IPS DF 19.7 (cell line): ENCODE measurements at regions not wholly inside any gene's neighbourhood (a gene's known extent, or its start where the extent isn't known, plus 50 kb on each side); places are given as distances from the start of the nearest gene placed in this dataset.

ENCODE experiments used
- DNase-seq: peaks from one replicate; pipeline ENCODE4 v3.0.0-alpha.2; 2013; ENCODE audit warnings: low read depth, low spot score

DNA sequence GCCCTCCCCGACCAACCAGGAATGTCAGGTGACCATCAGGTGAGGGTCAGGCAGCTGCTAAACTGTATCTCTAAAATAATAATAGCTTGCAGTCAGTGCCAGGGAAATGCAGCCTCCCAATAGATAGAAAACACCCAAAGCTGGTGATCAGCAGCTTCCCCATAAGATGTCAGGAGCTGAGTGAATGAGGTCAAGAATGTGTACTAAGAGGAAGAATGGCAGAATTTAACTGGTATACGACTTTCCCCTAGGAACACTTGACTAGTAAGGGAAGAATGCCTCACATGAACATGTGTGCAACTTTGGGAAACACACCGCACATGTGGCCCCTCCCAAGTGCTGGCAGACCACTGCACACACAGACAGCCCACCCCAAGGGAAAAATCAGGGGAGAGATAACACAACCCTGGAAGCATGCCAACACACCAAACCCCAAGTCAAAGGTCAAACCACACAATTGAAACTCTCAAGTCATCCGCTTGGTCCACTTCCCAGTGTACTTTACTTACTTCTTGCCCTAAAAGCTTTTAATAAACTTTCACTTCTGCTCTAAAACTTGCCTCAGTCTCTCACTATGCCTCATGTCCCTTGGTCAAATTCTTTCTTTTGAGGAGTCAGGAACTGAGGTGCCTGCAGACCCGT, 806.5 kb downstream of the OTOL1 start:
- no peak for DNase-seq

DNA sequence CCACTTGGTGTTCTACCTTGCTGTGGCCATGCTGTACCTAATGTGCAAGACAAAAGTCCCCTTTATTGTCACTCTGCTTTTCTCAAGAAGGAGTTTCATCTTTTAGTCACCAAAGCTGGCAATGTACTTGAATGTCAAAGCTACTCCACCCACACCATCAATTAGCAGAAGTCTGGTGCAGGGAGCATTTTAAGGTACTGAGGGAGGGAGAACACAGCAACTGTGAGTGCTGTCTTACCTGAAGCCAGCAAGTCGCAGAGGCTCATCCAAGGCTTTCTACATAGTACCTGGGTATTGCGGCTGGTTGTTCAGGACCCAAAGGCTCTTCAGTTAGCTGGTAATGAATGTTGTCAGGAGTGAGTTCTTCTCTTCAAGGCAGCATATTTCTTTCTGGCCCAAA, 820.4 kb downstream of the OTOL1 start:
- no peak for DNase-seq

DNA sequence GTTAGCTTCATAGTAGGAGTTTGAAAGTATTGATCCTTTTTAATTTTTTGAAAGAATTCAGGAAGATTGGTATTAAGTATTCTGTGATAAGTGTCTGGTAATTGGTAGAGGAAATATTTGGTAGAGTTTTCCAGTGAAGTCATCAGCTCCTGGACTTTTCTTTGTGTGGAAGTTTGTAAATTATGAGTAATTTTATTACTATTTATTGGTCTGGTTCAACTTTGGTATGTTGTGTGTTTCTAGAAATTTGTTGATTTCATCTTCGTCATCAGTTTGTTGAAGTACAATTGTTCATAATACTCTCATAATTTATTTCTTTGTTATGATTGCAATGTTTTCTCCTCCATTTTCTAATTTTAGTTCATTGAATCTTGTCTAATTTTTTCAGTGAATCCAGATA, 832.0 kb downstream of the OTOL1 start:
- DNase-seq = no peak

DNA sequence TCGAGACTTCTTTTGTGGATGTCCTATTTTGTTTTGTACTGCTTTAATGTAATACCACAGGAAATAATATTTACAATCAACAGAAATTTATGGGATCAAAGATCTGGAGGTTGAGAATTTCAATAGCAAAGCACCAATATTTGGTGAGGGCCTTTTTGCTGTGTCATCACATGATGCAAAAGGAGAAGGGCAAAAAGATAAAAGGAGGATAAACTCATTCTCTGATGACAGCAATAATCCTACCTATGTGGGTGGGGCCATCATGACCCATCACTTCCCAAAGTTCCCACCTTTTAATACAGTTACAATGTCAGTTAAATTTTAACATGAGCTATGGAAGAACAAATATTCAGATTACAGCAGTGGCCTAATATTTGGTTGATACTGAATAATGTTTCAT, 832.9 kb downstream of the OTOL1 start:
- no peak for DNase-seq

DNA sequence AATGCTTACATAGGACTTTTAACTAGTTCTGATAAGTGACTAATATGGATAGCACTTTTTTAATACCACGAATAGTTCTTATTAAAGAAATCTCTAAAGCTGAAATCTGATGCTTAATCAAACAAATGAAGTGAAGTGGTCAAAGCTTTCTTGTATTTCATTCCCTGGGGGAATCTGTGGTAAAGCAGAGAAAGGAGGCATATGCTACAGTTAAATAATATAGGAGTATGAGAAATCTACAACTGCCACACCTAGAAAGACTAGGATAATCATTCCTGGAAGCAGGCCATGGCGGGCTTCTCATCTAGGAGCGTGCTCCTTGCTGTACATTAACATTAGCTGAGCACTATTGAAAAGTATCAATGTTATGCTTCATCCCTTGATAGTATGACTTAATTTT, 835.7 kb downstream of the OTOL1 start:
- DNase-seq = no peak

DNA sequence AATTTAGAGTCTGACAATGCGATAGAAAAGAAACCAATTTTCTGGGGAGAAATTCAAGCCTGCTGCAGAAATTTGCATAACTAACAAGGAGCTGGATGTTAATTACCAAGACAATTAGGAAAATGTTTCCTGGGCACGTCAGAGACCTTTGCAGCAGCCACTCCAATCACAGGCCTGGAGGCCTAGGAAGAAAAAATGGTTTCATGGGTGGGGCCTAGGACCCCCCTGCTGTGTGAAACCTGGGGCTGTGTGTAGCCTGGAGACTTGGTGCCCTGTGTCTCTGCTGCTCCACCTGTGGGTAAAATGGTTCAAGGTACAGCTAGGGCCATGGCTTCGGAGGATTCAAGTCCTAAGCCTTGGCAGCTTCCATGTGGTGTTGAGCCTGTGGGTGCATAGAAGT, 837.9 kb downstream of the OTOL1 start:
- no peak for DNase-seq

DNA sequence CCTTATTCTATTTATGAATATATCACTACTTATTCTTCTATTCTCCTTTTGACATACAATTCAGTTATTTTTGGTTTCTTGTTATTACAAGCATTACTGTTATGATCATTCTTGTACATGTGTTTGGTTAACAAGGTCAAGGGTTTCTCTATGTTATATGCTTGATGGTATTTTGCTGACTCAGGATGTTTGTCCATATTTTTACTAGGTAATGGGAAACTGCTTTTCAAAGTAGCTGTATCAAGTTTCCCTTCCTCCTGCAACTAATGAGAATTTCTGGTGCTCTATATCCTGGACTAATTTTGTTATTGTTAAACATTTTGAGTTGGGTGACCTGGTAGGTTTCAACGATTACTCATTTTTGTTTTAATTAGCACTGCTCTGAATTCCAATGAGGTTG, 841.0 kb downstream of the OTOL1 start:
- no peak for DNase-seq

DNA sequence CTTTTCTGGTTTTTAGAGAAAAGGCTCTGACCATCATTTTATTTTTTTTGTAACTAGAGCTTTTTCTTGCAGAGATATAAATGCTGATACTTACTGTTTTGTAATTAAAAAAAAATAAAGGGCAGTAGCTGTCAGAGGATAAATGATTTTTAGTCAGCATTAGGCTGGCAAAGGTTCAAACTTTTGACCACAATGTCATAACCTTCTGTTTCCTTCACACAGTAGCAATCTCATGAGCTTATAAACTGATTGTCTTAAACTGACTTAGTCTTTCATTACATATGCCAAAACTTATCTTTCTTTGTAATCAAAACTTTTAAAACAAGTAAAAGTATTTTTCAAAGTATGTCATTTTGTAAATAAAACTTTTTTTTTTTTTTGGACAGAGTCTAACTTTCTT, 841.9 kb downstream of the OTOL1 start:
- no peak for DNase-seq

DNA sequence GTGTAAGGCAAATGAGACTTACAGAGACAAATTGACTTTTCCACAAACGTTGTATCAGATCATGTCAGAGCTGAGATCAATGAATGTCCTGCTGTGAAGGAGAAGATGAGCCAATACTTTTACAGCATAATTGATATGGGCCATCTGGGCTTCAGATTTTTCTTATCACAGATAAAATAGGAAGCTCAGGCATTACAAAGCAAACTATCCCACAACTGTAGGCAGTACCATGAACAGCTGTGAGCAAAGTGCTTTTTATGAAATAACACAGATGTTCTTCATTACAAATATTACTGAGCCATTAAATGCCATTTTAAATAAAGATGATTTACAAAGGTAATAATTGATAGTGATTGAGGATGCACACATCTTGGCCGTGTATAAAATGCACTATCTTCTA, 852.3 kb downstream of the OTOL1 start:
- DNase-seq = no peak

DNA sequence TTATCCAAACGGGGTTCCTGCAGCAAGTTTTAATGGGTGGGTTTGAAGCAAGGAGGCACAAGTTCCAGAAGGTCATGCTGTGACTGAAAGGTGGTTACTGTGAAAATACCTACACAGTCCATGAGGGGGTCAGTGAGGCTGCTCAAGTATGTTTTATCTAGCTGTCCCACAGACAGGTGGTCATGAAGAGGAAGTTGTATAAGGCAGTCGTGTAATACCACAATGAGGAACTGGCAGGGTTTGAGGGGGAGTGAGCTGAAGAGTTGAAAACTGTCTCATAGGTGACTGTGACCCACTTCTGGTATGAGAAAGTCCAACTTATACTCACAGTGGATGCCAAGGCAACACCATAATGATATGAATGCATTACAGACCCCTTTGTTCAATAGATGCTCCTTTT, 856.8 kb downstream of the OTOL1 start:
- DNase-seq = no peak

DNA sequence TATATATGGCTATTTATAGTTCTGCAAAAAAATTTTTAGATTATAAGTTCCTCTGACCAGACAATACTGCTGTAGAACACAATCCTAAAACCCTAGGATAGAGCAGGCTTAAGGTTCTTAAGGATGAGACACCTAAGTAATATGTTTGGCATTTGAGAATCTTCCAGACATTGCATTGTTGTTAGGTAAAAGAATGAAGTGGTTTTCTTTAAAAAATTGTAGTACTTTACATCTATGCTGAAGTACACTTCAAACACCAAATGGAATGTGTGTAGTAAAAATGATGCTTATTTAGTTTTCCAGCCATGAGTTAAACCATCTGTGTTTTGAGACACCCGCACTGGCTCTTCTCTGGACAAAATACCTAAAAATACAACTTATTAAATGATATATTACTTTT, 857.7 kb downstream of the OTOL1 start:
- DNase-seq = no peak

DNA sequence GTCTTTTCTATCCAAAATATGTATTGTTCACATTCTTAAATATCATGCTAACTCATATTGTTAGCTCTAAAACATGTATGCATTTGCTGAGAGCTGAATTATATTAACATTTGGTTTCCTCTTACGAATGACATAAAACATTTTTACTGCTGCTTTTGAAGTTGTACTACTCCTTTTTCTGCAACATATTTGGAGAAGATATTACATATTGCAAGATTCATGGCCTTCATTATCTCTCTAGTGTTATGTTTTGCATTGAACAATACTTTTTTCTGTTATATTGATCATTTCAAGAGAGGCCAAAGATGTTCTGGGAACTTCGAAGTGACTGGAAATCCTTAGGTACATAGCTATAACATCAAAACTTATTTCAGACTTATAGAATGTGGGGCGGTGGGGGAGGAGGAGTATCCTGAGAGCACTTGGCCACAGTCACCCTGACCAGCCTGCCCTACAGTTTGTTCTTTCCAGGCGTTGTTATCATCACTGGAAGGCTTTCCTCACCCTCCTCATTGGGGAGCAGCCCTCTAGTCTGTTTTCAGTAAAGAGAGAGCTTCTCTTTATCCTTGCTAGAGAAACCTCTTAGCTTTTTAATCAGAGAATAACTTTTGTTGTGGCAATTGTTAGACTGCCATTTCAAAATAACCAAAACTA, 868.6 kb downstream of the OTOL1 start:
- DNase-seq = no peak

DNA sequence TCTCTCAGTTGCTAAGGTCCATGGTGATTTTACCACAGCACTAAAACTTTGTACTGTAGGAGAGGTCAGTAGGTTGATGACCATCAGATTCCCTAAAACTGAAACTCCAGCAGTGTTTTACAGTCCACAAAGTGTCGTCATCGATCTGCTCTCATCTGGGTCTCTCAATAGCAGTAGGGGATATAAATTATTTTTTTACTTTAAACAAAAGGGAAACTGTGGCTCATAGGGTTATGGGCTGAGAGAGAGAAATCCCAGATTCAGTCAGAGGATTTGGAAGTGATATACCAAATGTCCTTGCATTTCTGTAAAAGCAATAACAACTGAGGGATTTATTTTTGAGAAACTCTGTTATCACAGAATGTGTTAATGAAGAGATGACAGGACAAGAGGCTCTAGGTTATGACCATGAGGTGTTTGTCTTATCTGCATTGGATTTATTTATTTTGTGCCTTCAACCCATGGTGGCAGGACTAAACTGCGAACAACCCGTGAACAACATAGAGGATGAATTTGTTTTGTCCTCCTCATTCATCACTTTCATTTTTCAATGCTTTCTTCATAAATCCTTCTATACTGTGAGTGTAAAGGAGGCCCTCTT, 869.7 kb downstream of the OTOL1 start:
- DNase-seq = no peak

DNA sequence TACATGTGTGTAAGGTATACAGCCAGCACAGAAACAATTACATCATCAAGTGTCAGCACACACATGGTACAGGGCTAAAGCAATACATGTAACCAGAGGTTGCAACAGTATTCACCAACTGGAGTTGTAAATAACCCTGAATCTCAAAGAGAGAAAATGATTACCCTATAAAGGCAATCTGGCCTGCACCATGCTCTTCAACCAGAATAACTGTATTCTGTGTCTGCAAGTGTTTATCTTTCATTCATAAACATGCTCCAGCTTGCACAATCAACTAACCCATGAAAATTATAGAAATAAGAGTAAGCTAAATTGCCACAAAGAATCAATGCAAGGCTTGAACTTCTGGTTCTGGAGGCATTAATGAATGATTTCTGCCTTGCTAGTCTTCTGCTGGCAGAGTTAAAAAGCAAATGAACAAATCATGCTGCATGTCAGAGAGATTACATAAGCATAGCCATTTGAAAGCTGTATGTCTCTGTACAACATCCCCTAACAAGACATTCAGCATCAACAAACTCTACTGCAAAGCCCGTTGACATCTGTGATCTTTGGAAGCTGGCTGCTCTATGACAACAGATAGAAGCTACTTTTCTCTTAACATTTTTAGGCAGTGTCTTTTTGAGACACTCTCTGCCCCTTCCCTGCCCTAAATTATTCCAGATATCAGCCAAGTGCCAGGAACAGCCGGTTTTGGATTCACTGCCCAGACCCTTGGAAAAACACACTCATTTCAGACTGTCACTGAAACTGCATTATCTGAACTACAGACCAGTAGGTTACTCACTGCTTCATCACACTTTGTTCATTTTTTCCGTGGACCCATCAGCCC, 871.0 kb downstream of the OTOL1 start:
- DNase-seq = no peak

DNA sequence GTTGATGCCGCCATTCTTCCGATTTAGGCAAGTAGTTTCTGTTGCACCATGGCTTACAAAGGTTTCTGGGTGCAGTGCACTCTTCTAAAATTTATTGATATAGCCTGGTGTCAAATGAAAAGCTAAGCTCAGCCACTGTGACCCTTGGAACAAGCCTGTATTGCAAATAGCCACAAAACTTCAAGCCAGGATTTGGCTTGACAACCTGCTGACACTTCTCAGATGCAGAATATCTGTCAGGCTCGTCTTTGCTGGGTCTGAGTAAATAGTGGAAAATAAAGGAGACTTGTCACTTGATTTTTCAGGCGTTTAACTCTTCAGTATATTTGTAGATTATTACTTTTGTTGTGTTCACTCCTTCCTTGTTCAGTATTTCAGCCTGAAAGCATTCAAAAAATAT, 871.8 kb downstream of the OTOL1 start:
- no peak for DNase-seq

DNA sequence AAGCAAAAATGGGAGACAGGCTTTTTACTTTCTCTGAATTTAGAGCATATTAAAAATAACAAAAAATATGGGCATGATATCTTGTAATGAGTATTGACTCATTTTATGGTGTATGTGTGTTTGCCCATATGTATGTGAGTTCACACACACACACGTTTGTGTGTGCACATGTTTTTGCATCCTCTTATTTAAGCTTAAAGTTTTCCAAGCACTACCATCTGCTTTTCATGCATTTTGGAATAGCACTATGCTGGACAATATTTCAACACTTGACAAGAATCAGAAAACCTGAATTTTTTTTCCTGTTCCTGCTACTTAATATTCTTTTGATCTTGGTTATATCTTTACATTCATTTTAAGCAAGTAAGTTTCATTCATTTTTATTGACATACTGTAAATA, 872.7 kb downstream of the OTOL1 start:
- no peak for DNase-seq

DNA sequence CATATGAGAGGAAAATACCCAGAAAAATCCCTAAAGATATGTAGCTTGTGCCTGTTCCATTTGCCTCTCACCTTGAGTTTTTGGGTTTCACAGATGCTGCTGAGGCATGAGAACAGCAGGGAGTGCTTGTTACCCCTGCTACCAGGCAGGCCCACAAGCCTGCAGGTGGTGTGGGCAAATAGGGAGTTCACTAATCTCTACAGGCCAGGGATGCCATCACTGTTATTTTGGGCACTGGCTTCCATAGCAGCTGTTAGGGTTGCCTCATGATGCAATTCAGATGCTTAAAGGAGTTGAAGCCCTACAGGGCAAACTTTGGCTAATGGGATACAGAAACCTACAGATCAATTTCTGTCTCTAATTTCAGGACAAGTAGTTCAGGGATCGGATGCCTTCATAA, 873.5 kb downstream of the OTOL1 start:
- DNase-seq = no peak

DNA sequence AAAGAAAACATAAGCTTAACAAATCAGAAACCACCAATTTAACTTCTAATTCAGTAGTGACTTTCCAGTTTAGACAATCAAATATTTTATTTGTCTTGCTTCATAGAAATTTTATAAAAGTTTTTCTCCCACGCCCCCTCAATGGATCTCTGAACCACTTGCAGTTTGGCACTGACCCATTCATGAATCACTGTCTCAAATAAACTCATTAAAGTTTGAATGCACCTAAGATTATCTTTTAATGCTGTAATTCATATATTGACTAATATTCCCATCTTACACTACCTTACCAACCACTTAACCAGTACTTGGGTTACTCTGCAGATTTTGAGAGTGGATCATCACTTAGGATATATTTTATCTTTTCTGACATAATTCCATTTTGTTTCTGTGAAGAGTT, 880.2 kb downstream of the OTOL1 start:
- no peak for DNase-seq

DNA sequence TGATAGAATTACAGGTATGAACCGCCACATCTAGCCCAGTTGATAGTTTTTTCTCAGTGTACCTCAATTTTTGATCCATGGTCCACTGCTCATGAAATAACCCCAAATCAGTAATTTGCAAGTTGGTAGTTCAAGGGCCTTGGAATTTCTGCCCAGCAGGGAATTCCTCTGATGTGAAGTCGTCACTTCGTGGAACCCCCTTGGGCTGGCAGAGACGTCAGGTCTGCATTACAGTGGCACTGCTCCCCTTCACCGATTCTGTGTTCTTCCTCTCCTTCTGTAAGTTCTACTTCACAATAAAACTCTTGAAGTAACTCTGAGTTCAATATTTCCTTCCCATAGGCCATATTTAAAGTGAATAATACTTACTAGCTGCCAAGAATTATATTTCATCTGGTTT, 881.0 kb downstream of the OTOL1 start:
- DNase-seq = no peak

DNA sequence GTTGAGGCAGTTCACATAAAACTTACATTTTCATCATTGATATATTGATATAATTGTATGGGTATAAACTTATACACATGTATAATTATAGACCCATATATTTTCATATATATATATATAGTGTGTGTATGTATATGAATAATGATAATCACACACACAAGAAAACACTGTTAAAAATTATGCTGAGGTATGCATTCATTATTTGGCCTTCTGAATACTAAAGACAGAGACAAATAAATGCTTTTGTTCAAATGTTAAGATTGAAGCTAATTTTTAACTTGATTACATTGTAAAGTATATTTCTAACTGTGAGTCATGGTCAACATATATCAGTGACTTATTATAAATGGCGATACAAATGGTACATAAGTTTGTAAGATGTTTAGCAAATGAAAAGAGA, 888.8 kb downstream of the OTOL1 start:
- no peak for DNase-seq

DNA sequence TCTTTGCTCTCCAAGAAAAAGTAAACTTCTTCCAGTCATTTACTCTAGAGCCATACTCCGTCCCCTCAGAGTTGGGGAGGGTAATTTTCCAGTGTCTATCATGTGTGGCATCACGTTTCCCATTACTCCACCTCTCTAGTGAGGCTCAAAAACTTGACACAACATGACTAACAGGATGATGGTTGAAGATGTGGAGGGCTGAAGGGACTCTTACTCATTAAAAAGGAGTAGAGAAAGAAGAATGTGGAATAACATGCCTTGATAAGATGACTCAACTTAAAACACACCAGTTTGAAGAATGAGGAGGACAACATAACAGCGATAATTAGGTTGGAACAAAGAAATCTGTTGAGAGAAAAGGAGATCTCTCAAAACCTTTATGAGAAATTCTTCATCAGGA, 894.3 kb downstream of the OTOL1 start:
- no peak for DNase-seq

DNA sequence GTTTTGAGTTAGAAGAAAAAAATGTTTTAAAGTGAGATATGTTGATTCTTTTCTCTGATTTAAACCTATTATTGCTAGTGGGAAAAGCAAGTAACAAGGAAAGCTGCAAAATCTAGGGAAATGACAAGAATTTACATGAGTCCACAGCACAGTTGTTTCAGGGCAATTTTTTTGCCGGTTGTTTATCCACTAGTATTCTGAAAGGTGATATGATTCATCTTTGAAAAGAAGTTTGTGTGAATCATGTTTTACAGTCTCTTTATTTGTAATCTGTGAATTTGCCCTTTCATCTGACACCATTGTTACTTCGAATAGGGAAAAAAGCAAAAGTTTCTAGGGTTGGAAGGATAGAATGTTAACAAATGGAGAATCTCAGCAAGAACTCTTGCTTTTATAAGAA, 894.7 kb downstream of the OTOL1 start:
- DNase-seq = no peak

DNA sequence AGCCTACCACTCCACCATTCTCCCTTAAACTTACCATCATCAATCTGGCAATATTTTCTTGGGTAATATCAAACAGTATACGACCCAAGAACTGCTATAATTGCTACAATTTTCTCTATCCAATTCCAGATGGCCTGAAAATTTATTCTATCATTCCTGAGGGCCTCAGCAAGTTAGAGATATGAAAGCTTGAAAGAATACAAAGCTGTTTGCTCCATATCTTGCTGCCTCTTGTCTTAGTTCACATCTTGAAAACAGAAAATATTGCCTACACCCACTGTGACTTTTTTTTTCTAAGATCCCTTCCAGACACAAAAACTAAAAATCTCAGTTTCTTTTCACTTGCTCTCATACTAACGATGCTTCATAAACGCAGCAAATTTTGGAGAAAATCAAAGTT, 898.9 kb downstream of the OTOL1 start:
- DNase-seq = no peak
